OCI-LY1 (cell line): ENCODE measurements at regions not wholly inside any gene's neighbourhood (a gene's known extent, or its start where the extent isn't known, plus 50 kb on each side); places are given as distances from the start of the nearest gene placed in this dataset.

ENCODE experiments used
- H2AFZ ChIP-seq: fragments of 200-600 bp; sonication (generic), shearing (Covaris generic); 2 replicates; pipeline ENCODE4 v1.6.0; 2014; ENCODE audit warnings: antibody characterized with exemption, mild to moderate bottlenecking, low read length
- H3F3A ChIP-seq: fragments of 200-600 bp; sonication (generic), shearing (Covaris generic); 2 replicates; pipeline ENCODE4 v1.6.0; 2014; ENCODE audit warnings: mild to moderate bottlenecking, antibody characterized with exemption, low read length, moderate library complexity; ENCODE audit not compliant: insufficient read depth
- H3K27ac ChIP-seq: fragments of 200-600 bp; sonication (generic); 2 replicates; pipeline ENCODE4 v1.5.1; 2014; ENCODE audit warnings: low read length, mixed run types, mild to moderate bottlenecking, low read depth; ENCODE audit not compliant: poor library complexity, severe bottlenecking
- H3K27me3 ChIP-seq: fragments of 200-600 bp; sonication (generic); 2 replicates; pipeline ENCODE4 v1.6.0; 2014; ENCODE audit warnings: antibody characterized with exemption, mild to moderate bottlenecking, low read length, moderate library complexity; ENCODE audit not compliant: insufficient read depth
- H3K36me3 ChIP-seq: fragments of 200-600 bp; sonication (generic); 2 replicates; pipeline ENCODE4 v1.6.1; 2014; ENCODE audit warnings: mild to moderate bottlenecking, antibody characterized with exemption, low read length, moderate library complexity, mixed read lengths; ENCODE audit not compliant: insufficient read depth
- H3K4me1 ChIP-seq: fragments of 200-600 bp; sonication (generic); 2 replicates; pipeline ENCODE4 v1.5.1; 2014; ENCODE audit warnings: mild to moderate bottlenecking, low read length, moderate library complexity; ENCODE audit not compliant: insufficient read depth, severe bottlenecking
- H3K4me2 ChIP-seq: fragments of 200-600 bp; sonication (generic), shearing (Covaris generic); 2 replicates; pipeline ENCODE4 v1.6.1; 2014; ENCODE audit warnings: low read length
- H3K4me3 ChIP-seq: fragments of 200-600 bp; sonication (generic); 2 replicates; pipeline ENCODE4 v1.5.1; 2014; ENCODE audit warnings: low read length, low read depth, mild to moderate bottlenecking, mixed read lengths; ENCODE audit not compliant: poor library complexity, severe bottlenecking
- H3K79me2 ChIP-seq: fragments of 200-600 bp; shearing (Covaris generic); 2 replicates; pipeline ENCODE4 v1.6.1; 2016; ENCODE audit warnings: mixed run types, low read length, mixed read lengths; ENCODE audit not compliant: insufficient read depth
- H3K9ac ChIP-seq: fragments of 200-600 bp; sonication (generic), shearing (Covaris generic); 2 replicates; pipeline ENCODE4 v1.6.1; 2014; ENCODE audit warnings: mild to moderate bottlenecking, low read length, mixed read lengths
- H3K9me2 ChIP-seq: fragments of 200-600 bp; sonication (generic), shearing (Covaris generic); 2 replicates; pipeline ENCODE4 v1.6.1; 2014; ENCODE audit warnings: low read depth, mild to moderate bottlenecking, low read length, mixed read lengths
- H3K9me3 ChIP-seq: fragments of 200-600 bp; shearing (Covaris generic); 2 replicates; pipeline ENCODE4 v1.6.1; 2014; ENCODE audit warnings: low read length, mixed read lengths
- H4K20me1 ChIP-seq: fragments of 200-600 bp; sonication (generic), shearing (Covaris generic); 2 replicates; pipeline ENCODE4 v1.6.0; 2016; ENCODE audit warnings: mild to moderate bottlenecking, low read length; ENCODE audit not compliant: insufficient read depth
- CTCF ChIP-seq: fragments of 200-600 bp; sonication (generic), shearing (Covaris generic); IDR thresholded peaks from 2 replicates; pipeline ENCODE4 v1.5.1; 2017; ENCODE audit warnings: mild to moderate bottlenecking, antibody characterized with exemption, low read length, moderate library complexity, mixed read lengths
- EZH2 ChIP-seq: fragments of 200-600 bp; sonication (generic), shearing (Covaris generic); IDR thresholded peaks from 2 replicates; pipeline ENCODE4 v1.8.0; 2017; ENCODE audit warnings: borderline replicate concordance, mixed run types, mild to moderate bottlenecking, antibody characterized with exemption, low read length, moderate library complexity, mixed read lengths

- TF ChIP-seq EZH2 = no peak
- no peak for TF ChIP-seq CTCF
- Histone ChIP-seq H3F3A (no peaks in the 10 kb centered on the region), H3K9me2 (no peaks in the 10 kb centered on the region), H3K9ac (no peak overlapping the region), H3K27me3 (no peaks in the 10 kb centered on the region), H3K4me3 (no peak overlapping the region), H3K27ac (no peak overlapping the region), H4K20me1 (no peaks in the 10 kb centered on the region), H3K4me1 (no peaks in the 10 kb centered on the region), H2AFZ (no peak overlapping the region), H3K4me2 (no peak overlapping the region), H3K79me2 (no peaks in the 10 kb centered on the region), H3K9me3 (no peaks in the 10 kb centered on the region), H3K36me3 (no peaks in the 10 kb centered on the region)
Measured at GRCh38 chrX:482702-483203, 96.0 kb upstream of the PPP2R3B start.

- Histone ChIP-seq H3K36me3 (no peaks in the 10 kb centered on the region), H3K9ac (no peak overlapping the region), H3K4me3 (no peak overlapping the region), H2AFZ (no peak overlapping the region), H3K27me3 (no peaks in the 10 kb centered on the region), H3K4me2 (no peak overlapping the region), H3K27ac (no peak overlapping the region), H4K20me1 (no peaks in the 10 kb centered on the region), H3K79me2 (no peaks in the 10 kb centered on the region), H3K9me2 (no peaks in the 10 kb centered on the region), H3K9me3 (no peaks in the 10 kb centered on the region), H3F3A (no peaks in the 10 kb centered on the region), H3K4me1 (no peaks in the 10 kb centered on the region)
- TF ChIP-seq CTCF (no peak), EZH2 (no peak)
Measured at GRCh38 chrX:485368-485767, 98.7 kb upstream of the PPP2R3B start.

- H3K4me3 ChIP-seq = no peak overlapping the region
- no peak overlapping the region for H3K9ac ChIP-seq
- H3K9me2 ChIP-seq = no peaks in the 10 kb centered on the region
- no peak overlapping the region for H3K4me2 ChIP-seq
- no peak overlapping the region for H2AFZ ChIP-seq
- H3F3A ChIP-seq = no peaks in the 10 kb centered on the region
- no peak overlapping the region for H3K27ac ChIP-seq
- no peaks in the 10 kb centered on the region for H3K79me2 ChIP-seq
- no peaks in the 10 kb centered on the region for H3K9me3 ChIP-seq
- no peaks in the 10 kb centered on the region for H3K4me1 ChIP-seq
- H4K20me1 ChIP-seq = no peaks in the 10 kb centered on the region
- TF ChIP-seq EZH2 (no peak), CTCF (no peak)
- H3K27me3 ChIP-seq = no peaks in the 10 kb centered on the region
- H3K36me3 ChIP-seq = no peaks in the 10 kb centered on the region
Measured at GRCh38 chrX:486325-486724, 99.6 kb upstream of the PPP2R3B start.
